SK-N-SH treated with all-trans-retinoic acid at 6 μM for 48 hours (cell line): ENCODE measurements at regions not wholly inside any gene's neighbourhood (a gene's known extent, or its start where the extent isn't known, plus 50 kb on each side); places are given as distances from the start of the nearest gene placed in this dataset.

Source experiments
- ATAC-seq: fragments of 200-7000 bp; cut with Tn5 transposase; 3 replicates; pipeline ENCODE4 v1.9.1; 2020; ENCODE audit warnings: mild to moderate bottlenecking, moderate library complexity
- ARNTL ChIP-seq: fragments of 450-650 bp; formaldehyde crosslinking; IDR thresholded peaks from 2 replicates; pipeline ENCODE4 v1.5.0; 2020; ENCODE audit warnings: low read depth, mild to moderate bottlenecking, moderate library complexity, borderline replicate concordance
- BACH2 ChIP-seq: fragments of 250-450 bp; sonication (Bioruptor Pico); IDR thresholded peaks from 2 replicates; pipeline ENCODE4 v1.9.0; 2021; ENCODE audit warnings: mild to moderate bottlenecking, borderline replicate concordance
- CREB5 ChIP-seq: fragments of 250-450 bp; sonication (Bioruptor Pico); IDR thresholded peaks from 2 replicates; pipeline ENCODE4 v1.5.1; 2020; ENCODE audit warnings: low read depth, mild to moderate bottlenecking, moderate library complexity
- CSRNP3 ChIP-seq: fragments of 250-450 bp; sonication (Bioruptor Pico); IDR thresholded peaks from 2 replicates; pipeline ENCODE4 v1.5.1; 2021; ENCODE audit warnings: mild to moderate bottlenecking, moderate library complexity
- GLIS3 ChIP-seq: fragments of 250-450 bp; sonication (Bioruptor Pico); IDR thresholded peaks from 2 replicates; pipeline ENCODE4 v1.5.0; 2020; ENCODE audit warnings: mild to moderate bottlenecking, moderate library complexity
- ISL1 ChIP-seq: fragments of 250-450 bp; sonication (Bioruptor Pico); IDR thresholded peaks from 2 replicates; pipeline ENCODE4 v2.1.2; 2022; ENCODE audit warnings: mild to moderate bottlenecking, moderate library complexity
- OSR1 ChIP-seq: fragments of 250-450 bp; sonication (Bioruptor Pico); IDR thresholded peaks from 2 replicates; pipeline ENCODE4 v1.8.0; 2022; ENCODE audit warnings: moderate library complexity, mild to moderate bottlenecking, inconsistent platforms
- PATZ1 ChIP-seq: fragments of 250-450 bp; sonication (Bioruptor Pico); IDR thresholded peaks from 2 replicates; pipeline ENCODE4 v1.8.0; 2020; ENCODE audit warnings: mild to moderate bottlenecking, moderate library complexity, borderline replicate concordance
- POU6F1 ChIP-seq: fragments of 250-450 bp; sonication (Bioruptor Pico); IDR thresholded peaks from 2 replicates; pipeline ENCODE4 v1.8.0; 2021; ENCODE audit warnings: low read depth, mild to moderate bottlenecking, moderate library complexity, borderline replicate concordance
- PPARA ChIP-seq: fragments of 250-450 bp; sonication (Bioruptor Pico); IDR thresholded peaks from 2 replicates; pipeline ENCODE4 v1.5.0; 2020; ENCODE audit warnings: mild to moderate bottlenecking, borderline replicate concordance
- SNAI2 ChIP-seq: fragments of 250-450 bp; sonication (Bioruptor Pico); IDR thresholded peaks from 2 replicates; pipeline ENCODE4 v1.5.0; 2020; ENCODE audit warnings: mild to moderate bottlenecking, moderate library complexity
- TSHZ2 ChIP-seq: fragments of 250-450 bp; sonication (Bioruptor Pico); IDR thresholded peaks from 2 replicates; pipeline ENCODE4 v1.5.0; 2020; ENCODE audit warnings: mild to moderate bottlenecking, moderate library complexity
- ZC3H10 ChIP-seq: fragments of 250-450 bp; sonication (Bioruptor Pico); IDR thresholded peaks from 2 replicates; pipeline ENCODE4 v1.5.1; 2021; ENCODE audit warnings: mild to moderate bottlenecking, moderate library complexity
- ZFP30 ChIP-seq: fragments of 450-650 bp; formaldehyde crosslinking; IDR thresholded peaks from 2 replicates; pipeline ENCODE4 v1.5.0; 2022; ENCODE audit warnings: mild to moderate bottlenecking, moderate library complexity
- ZNF565 ChIP-seq: fragments of 450-650 bp; formaldehyde crosslinking; conservative IDR thresholded peaks from 2 replicates; pipeline ENCODE4 v1.5.0; 2020; ENCODE audit warnings: low read depth, mild to moderate bottlenecking, moderate library complexity
- ZNF8 ChIP-seq: fragments of 450-650 bp; formaldehyde crosslinking; IDR thresholded peaks from 2 replicates; pipeline ENCODE4 v1.5.0; 2020; ENCODE audit warnings: mild to moderate bottlenecking, moderate library complexity

- TF ChIP-seq SNAI2 (CRISPR knock-in tag) (no peak), ARNTL (CRISPR knock-in tag) (no peak), ZFP30 (CRISPR knock-in tag) (no peak), OSR1 (CRISPR knock-in tag) (no peak), ZNF565 (CRISPR knock-in tag) (no peak)
- ATAC-seq, result peak; percentile 27; the same call in 2 of the 3 replicates
These were observed 222.0 kb upstream of the FN1 start for GRCh38 chr2:215657844-215658243.

GRCh38 chr2:215654148-215654819 lies 218.4 kb upstream of the FN1 start:
- ATAC-seq, result peak; percentile 84
- TF ChIP-seq PPARA (CRISPR knock-in tag), result no peak
- TF ChIP-seq ZFP30 (CRISPR knock-in tag), result no peak
- no peak for TF ChIP-seq SNAI2 (CRISPR knock-in tag)
- TF ChIP-seq ARNTL (CRISPR knock-in tag), result no peak
- TF ChIP-seq POU6F1 (CRISPR knock-in tag), result no peak
- no peak for TF ChIP-seq GLIS3 (CRISPR knock-in tag)
- no peak for TF ChIP-seq ZNF8 (CRISPR knock-in tag)
- no peak for TF ChIP-seq PATZ1
- no peak for TF ChIP-seq OSR1 (CRISPR knock-in tag)
- no peak for TF ChIP-seq BACH2 (CRISPR knock-in tag)
- no peak for TF ChIP-seq ZC3H10 (CRISPR knock-in tag)
- no peak for TF ChIP-seq CREB5
- TF ChIP-seq, all 23 proteins: peak for 0

GRCh38 chr2:215653344-215654030 lies 217.6 kb upstream of the FN1 start:
- TF ChIP-seq OSR1 (CRISPR knock-in tag), result no peak
- no peak for TF ChIP-seq ISL1 (CRISPR knock-in tag)
- no peak for TF ChIP-seq TSHZ2
- TF ChIP-seq CSRNP3, result no peak
- TF ChIP-seq ZNF8 (CRISPR knock-in tag), result no peak
- no peak for TF ChIP-seq PATZ1
- peak; percentile 5; the same call in 1 of the 3 replicates for ATAC-seq
